HepG2 (cell line): ENCODE measurements at regions not wholly inside any gene's neighbourhood (a gene's known extent, or its start where the extent isn't known, plus 50 kb on each side); places are given as distances from the start of the nearest gene placed in this dataset.

Source experiments
- ATAC-seq: fragments of 200-7000 bp; cut with Tn5 transposase; 3 replicates; pipeline ENCODE4 v1.9.1; 2020; ENCODE audit warnings: mild to moderate bottlenecking, moderate library complexity
- BruUV-seq: library from RNA; stranded (reverse); fragments of 400-500 nt; replicated peaks from 2 replicates; lab custom pipeline; 2021; lab: Mats Ljungman, UMichigan
- CTCF ChIA-PET: fragments of 300-600 bp; formaldehyde crosslinking; extraction: SDS; loops from one replicate; lab custom pipeline; 2021; ENCODE audit warnings: low total read pairs, inconsistent platforms, low intra/inter-chr PET ratio; lab: Yijun Ruan, JAX
- POLR2A ChIA-PET: fragments of 350-600 bp; sonication (Branson Sonifier 250); formaldehyde crosslinking; loops from one replicate; lab custom pipeline; 2020; ENCODE audit warnings: antibody characterized with exemption, inconsistent platforms; lab: Yijun Ruan, JAX
- DNase-seq: peaks from one replicate; pipeline ENCODE4 v3.0.0-alpha.2; 2015; ENCODE audit warnings: low spot score
- FAIRE-seq: peaks from 3 replicates; lab custom pipeline; 2011; peaks lifted over from hg19 to GRCh38; lab: Jason Lieb, UNC
- H2AFZ ChIP-seq: one replicate; pipeline ENCODE4 v1.6.1; 2011; ENCODE audit warnings: low read length, inconsistent platforms
- H3K27ac ChIP-seq: fragments of 300-600 bp; 3 replicates; pipeline ENCODE4 v1.8.0; 2011; ENCODE audit warnings: mixed run types, mild to moderate bottlenecking, mixed read lengths, low read length, inconsistent platforms; ENCODE audit not compliant: insufficient read depth; ENCODE audit errors: extremely low read length
- H3K27me3 ChIP-seq, 2 experiments: fragments of 200-600 bp in 1 of 2; 2 replicates in 1 of 2; 3 replicates in 1 of 2; pipeline versions ENCODE4 v1.6.0 to v1.8.0; 2011; ENCODE audit warnings: low read length in 2 of 2, mild to moderate bottlenecking in 2 of 2, moderate library complexity in 2 of 2, inconsistent platforms in 1 of 2; ENCODE audit not compliant: insufficient read depth in 2 of 2, control insufficient read depth in 1 of 2
- H3K36me3 ChIP-seq, 2 experiments: fragments of 200-600 bp in 1 of 2; replicated peaks in 1 of 2; 2 replicates in 1 of 2; 3 replicates in 1 of 2; pipeline versions ENCODE4 v1.5.1 to v1.8.0; 2011; ENCODE audit warnings: low read length in 2 of 2, inconsistent platforms in 1 of 2; ENCODE audit not compliant: insufficient read depth in 2 of 2, control insufficient read depth in 1 of 2
- H3K4me1 ChIP-seq: 2 replicates; pipeline ENCODE4 v1.5.1; 2012; ENCODE audit warnings: low read length, inconsistent platforms; ENCODE audit not compliant: insufficient read depth
- H3K4me2 ChIP-seq: 2 replicates; pipeline ENCODE4 v1.6.0; 2011; ENCODE audit warnings: low read depth, low read length, inconsistent platforms
- H3K4me3 ChIP-seq, 3 experiments: fragments of 200-600 bp in 1 of 3; sonication (generic), shearing (Covaris generic) in 1 of 3; replicated peaks in 1 of 3; 2 replicates each; pipeline ENCODE4 v1.5.1; 2011 to 2016; ENCODE audit warnings: low read length in 3 of 3, inconsistent platforms in 2 of 3, low read depth in 2 of 3, mild to moderate bottlenecking in 2 of 3, control low read depth in 1 of 3, mixed read lengths in 1 of 3; ENCODE audit not compliant: insufficient read depth in 1 of 3
- H3K79me2 ChIP-seq: one replicate; pipeline ENCODE4 v1.6.1; 2011; ENCODE audit warnings: low read length, inconsistent platforms; ENCODE audit not compliant: insufficient read depth
- H3K9ac ChIP-seq: 2 replicates; pipeline ENCODE4 v1.6.0; 2011; ENCODE audit warnings: mild to moderate bottlenecking, low read depth, low read length, inconsistent platforms; ENCODE audit not compliant: insufficient read depth
- H3K9me3 ChIP-seq: 2 replicates; pipeline ENCODE4 v1.5.1; 2012; ENCODE audit warnings: mild to moderate bottlenecking, low read length
- H4K20me1 ChIP-seq: 2 replicates; pipeline ENCODE4 v1.6.0; 2011; ENCODE audit warnings: inconsistent platforms, mild to moderate bottlenecking, low read length, moderate library complexity; ENCODE audit not compliant: insufficient read depth
- ESRRA ChIP-seq: sonication (generic); formaldehyde crosslinking; IDR thresholded peaks from 2 replicates; pipeline ENCODE4 v1.5.1; 2020; ENCODE audit warnings: mild to moderate bottlenecking, low read depth, missing genetic modification reagents
- NPAS2 ChIP-seq: sonication (generic); formaldehyde crosslinking; IDR thresholded peaks from 2 replicates; pipeline ENCODE4 v1.8.0; 2022; ENCODE audit warnings: mild to moderate bottlenecking, missing genetic modification reagents, borderline replicate concordance
- RAD21 ChIP-seq: fragments of 450-650 bp; formaldehyde crosslinking; IDR thresholded peaks from 2 replicates; pipeline ENCODE4 v1.5.0; 2020; ENCODE audit warnings: mild to moderate bottlenecking
- RAD51 ChIP-seq: fragments of 450-650 bp; IDR thresholded peaks from 2 replicates; pipeline ENCODE4 v1.6.1; 2016; ENCODE audit warnings: borderline replicate concordance
- SIN3B ChIP-seq: fragments of 150-350 bp; IDR thresholded peaks from 2 replicates; pipeline ENCODE4 v1.6.1; 2014; ENCODE audit warnings: low read length
- SPEN ChIP-seq: sonication (generic); formaldehyde crosslinking; IDR thresholded peaks from 2 replicates; pipeline ENCODE4 v1.5.1; 2020; ENCODE audit warnings: low read depth, mild to moderate bottlenecking, missing genetic modification reagents
- ZKSCAN1 ChIP-seq: fragments of 150-350 bp; IDR thresholded peaks from 2 replicates; pipeline ENCODE4 v1.6.1; 2014; ENCODE audit warnings: low read length
- ZNF329 ChIP-seq: sonication (generic); formaldehyde crosslinking; IDR thresholded peaks from 2 replicates; pipeline ENCODE4 v1.9.0; 2021; ENCODE audit warnings: low read depth, mild to moderate bottlenecking, missing genetic modification reagents
- ZNF777 ChIP-seq: sonication (generic); formaldehyde crosslinking; IDR thresholded peaks from 2 replicates; pipeline ENCODE4 v1.4.0; 2020; ENCODE audit warnings: missing genetic modification reagents
- WGBS: methylation state at CpG from one replicate; pipeline ENCODE4 v1.1.6; 2017; ENCODE audit warnings: low lambda C conversion rate; 5-methylcytosine and 5-hydroxymethylcytosine counted together
- in situ Hi-C: cut with HindIII; loops from 2 replicates; pipeline ENCODE4 v1.10.0; 2017; ENCODE audit warnings: low pct_unique_long_range_greater_than_20kb; ENCODE audit not compliant: extremely low pct_ligation_motif_present
- intact Hi-C: fragments of 100-400 bp; cut with micrococcal nuclease; formaldehyde crosslinking; loops from one replicate; pipeline ENCODE4 v1.10.0; 2022; ENCODE audit not compliant: unreplicated experiment
- TF ChIP-seq, protein P1 (sequence below): sonication (generic); formaldehyde crosslinking; IDR thresholded peaks from 2 replicates; pipeline ENCODE4 v1.4.0; 2020; ENCODE audit warnings: missing genetic modification reagents
- TF ChIP-seq, protein P2 (sequence below): sonication (generic); formaldehyde crosslinking; IDR thresholded peaks from 2 replicates; pipeline ENCODE4 v1.4.0; 2020; ENCODE audit warnings: missing genetic modification reagents
- TF ChIP-seq, protein P3 (sequence below): sonication (generic); formaldehyde crosslinking; IDR thresholded peaks from 2 replicates; pipeline ENCODE4; 2020; ENCODE audit warnings: missing genetic modification reagents, mild to moderate bottlenecking, borderline replicate concordance

DNA sequence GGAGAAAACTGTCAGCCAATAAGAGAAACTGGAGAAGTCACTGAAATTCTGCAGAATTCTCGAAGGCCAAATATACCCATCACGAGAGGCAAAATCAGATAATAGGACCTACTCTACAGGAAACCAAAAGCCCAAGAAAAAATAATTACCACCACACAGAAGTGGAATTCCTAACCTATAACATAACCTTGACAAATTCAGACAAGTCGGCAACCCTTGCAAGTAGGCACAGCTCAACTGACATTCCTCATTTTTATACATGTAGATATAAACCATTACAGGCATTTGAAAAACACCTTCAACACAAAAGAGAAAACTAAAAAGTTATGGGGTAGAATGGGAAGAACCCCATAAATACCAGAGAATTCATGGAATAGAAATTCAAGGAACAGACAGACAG, 290.3 kb upstream of the USP9Y start:
- ATAC-seq = no peak
- no peak overlapping the region for H3K4me3 ChIP-seq
- H3K9me3 ChIP-seq = no peaks in the 10 kb centered on the region
- no peak overlapping the region for H3K9ac ChIP-seq
- in situ Hi-C loops = no loop called here
- TF ChIP-seq ZNF777 (CRISPR knock-in tag) = no peak
- TF ChIP-seq ZKSCAN1 = no peak
- TF ChIP-seq, protein P1, sequence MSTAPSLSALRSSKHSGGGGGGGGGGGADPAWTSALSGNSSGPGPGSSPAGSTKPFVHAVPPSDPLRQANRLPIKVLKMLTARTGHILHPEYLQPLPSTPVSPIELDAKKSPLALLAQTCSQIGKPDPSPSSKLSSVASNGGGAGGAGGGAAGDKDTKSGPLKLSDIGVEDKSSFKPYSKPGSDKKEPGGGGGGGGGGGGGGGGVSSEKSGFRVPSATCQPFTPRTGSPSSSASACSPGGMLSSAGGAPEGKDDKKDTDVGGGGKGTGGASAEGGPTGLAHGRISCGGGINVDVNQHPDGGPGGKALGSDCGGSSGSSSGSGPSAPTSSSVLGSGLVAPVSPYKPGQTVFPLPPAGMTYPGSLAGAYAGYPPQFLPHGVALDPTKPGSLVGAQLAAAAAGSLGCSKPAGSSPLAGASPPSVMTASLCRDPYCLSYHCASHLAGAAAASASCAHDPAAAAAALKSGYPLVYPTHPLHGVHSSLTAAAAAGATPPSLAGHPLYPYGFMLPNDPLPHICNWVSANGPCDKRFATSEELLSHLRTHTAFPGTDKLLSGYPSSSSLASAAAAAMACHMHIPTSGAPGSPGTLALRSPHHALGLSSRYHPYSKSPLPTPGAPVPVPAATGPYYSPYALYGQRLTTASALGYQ (CRISPR knock-in tag) = no peak
- TF ChIP-seq RAD51 = no peak
- no peak for TF ChIP-seq SIN3B
- TF ChIP-seq ZNF329 = no peak
- no peak for TF ChIP-seq ESRRA (CRISPR knock-in tag)
- TF ChIP-seq, all 625 proteins: peak for 0
- DNase-seq (no peak), FAIRE-seq (no peak)
- Histone ChIP-seq H3K79me2 (no peaks in the 10 kb centered on the region), H3K4me1 (no peaks in the 10 kb centered on the region), H4K20me1 (no peaks in the 10 kb centered on the region), H3K27ac (no peak overlapping the region), H3K36me3 (no peaks in the 10 kb centered on the region), H2AFZ (no peak overlapping the region), H3K27me3 (no peaks in the 10 kb centered on the region), H3K4me2 (no peak overlapping the region)
- intact Hi-C loops = no loop called here
- BruUV-seq = no TSS peak
- POLR2A ChIA-PET = no interaction called here
- WGBS = 94% methylated on average over 3 of the region's 3 CpGs
- CTCF ChIA-PET = no interaction called here

DNA sequence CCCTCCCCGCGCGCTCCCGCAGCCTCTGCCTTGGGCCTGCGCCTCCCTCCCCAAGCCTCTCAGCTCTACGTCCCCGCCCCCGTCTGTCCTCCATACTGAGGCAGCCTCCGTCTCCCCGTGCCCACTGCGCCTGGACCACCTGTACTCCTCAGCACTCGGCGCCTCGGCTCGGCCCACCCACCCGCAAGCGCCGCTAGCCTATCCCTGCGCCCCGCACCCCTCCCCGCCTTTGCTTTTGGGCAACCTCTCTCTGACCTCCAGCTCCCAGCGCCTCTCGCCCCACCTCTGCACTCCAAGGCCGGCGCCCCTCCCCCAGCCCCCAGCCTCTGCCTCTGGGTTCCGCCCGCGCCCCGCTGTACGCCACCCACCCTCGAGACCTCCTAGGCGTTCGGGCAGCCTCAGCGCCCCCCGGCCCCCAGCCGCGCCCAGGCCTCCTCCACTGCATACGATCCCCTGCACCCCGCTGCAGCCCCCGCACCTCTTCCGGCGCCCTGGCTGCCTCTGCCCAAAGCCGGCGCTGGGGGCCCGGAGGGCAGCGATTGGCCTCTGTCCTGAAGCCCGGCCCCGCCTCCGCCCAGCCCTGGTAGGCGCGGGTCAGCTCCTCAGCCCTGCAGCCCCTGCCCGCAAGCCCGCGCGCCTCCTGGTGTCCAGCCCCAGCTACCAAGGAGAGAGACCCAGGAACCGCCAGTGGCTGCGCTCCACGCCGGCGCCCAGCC, 279.8 kb upstream of the USP9Y start:
- FAIRE-seq = no peak
- Histone ChIP-seq H3K4me2 (peak overlapping the region; percentile 43), H3K79me2 (no peaks in the 10 kb centered on the region), H3K9me3 (no peaks in the 10 kb centered on the region), H3K4me1 (peaks cover 7% of the 10 kb centered on the region), H3K27me3 (no peaks in the 10 kb centered on the region), H3K4me3 (peak overlapping the region; percentile 50 to 69 (median 67); a peak in 4 of 6 replicates), H3K36me3 (no peaks in the 10 kb centered on the region), H3K27ac (no peak overlapping the region), H2AFZ (no peak overlapping the region), H3K9ac (no peak overlapping the region), H4K20me1 (no peaks in the 10 kb centered on the region)
- WGBS = 16% methylated on average over 8 of the region's 60 CpGs
- peak; percentile 99 for ATAC-seq
- in situ Hi-C loops (no loop called here), intact Hi-C loops (no loop called here)
- no TSS peak for BruUV-seq
- CTCF ChIA-PET = no interaction called here
- DNase-seq = peak; percentile 43
- POLR2A ChIA-PET = interaction anchor here (1.6 kb wide), 1 partner anchor 29 kb away, joined by 4 read pairs; no protein-coding TSS in a partner anchor
- TF ChIP-seq NPAS2 (CRISPR knock-in tag) (no peak), RAD21 (CRISPR knock-in tag) (peak; percentile 61), SPEN (CRISPR knock-in tag) (peak; percentile 19; the same call in 1 of the 2 replicates)
- TF ChIP-seq, protein P2, sequence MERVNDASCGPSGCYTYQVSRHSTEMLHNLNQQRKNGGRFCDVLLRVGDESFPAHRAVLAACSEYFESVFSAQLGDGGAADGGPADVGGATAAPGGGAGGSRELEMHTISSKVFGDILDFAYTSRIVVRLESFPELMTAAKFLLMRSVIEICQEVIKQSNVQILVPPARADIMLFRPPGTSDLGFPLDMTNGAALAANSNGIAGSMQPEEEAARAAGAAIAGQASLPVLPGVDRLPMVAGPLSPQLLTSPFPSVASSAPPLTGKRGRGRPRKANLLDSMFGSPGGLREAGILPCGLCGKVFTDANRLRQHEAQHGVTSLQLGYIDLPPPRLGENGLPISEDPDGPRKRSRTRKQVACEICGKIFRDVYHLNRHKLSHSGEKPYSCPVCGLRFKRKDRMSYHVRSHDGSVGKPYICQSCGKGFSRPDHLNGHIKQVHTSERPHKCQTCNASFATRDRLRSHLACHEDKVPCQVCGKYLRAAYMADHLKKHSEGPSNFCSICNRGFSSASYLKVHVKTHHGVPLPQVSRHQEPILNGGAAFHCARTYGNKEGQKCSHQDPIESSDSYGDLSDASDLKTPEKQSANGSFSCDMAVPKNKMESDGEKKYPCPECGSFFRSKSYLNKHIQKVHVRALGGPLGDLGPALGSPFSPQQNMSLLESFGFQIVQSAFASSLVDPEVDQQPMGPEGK = peak; percentile 26; the same call in 1 of the 2 replicates
- TF ChIP-seq, protein P3, sequence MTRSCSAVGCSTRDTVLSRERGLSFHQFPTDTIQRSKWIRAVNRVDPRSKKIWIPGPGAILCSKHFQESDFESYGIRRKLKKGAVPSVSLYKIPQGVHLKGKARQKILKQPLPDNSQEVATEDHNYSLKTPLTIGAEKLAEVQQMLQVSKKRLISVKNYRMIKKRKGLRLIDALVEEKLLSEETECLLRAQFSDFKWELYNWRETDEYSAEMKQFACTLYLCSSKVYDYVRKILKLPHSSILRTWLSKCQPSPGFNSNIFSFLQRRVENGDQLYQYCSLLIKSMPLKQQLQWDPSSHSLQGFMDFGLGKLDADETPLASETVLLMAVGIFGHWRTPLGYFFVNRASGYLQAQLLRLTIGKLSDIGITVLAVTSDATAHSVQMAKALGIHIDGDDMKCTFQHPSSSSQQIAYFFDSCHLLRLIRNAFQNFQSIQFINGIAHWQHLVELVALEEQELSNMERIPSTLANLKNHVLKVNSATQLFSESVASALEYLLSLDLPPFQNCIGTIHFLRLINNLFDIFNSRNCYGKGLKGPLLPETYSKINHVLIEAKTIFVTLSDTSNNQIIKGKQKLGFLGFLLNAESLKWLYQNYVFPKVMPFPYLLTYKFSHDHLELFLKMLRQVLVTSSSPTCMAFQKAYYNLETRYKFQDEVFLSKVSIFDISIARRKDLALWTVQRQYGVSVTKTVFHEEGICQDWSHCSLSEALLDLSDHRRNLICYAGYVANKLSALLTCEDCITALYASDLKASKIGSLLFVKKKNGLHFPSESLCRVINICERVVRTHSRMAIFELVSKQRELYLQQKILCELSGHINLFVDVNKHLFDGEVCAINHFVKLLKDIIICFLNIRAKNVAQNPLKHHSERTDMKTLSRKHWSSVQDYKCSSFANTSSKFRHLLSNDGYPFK (CRISPR knock-in tag) = no peak
